ENCODE measurements at regions not wholly inside any gene's neighbourhood (a gene's known extent, or its start where the extent isn't known, plus 50 kb on each side); places are given as distances from the start of the nearest gene placed in this dataset.

DNA sequence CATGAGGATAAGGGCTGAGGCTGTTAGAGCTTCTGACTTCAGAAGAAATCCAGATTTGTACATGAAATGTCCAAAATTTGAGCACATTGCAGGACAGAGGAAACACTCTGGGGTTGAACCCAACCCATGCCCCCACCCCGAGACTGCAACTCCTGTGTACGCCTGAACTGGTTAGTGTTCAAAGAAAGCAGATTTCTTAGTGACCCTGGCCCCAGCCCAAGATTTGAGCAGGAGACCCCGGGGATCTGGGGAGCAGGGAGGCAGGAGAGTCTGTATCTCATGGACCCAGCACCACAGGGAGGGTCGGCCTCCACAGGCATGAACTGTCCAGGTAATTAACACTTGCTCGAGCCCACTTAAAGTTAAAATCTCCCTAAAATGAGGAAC lies 69.3 kb upstream of the WNT7B start:
- TF ChIP-seq CTCF (conservative IDR thresholded peaks at IDR 0.05) (no peak), EZH2 (IDR thresholded peaks at IDR 0.05; ENCODE audit: low read depth) (no peak)
